ENCODE measurements at regions not wholly inside any gene's neighbourhood (a gene's known extent, or its start where the extent isn't known, plus 50 kb on each side); places are given as distances from the start of the nearest gene placed in this dataset.
A peak's percentile ranks its signal among the peaks of the same experiment; 100 is the strongest.

GRCh38 chr4:128716338-128716737 lies 93.2 kb upstream of the JADE1 start:
- TF ChIP-seq, protein P1, sequence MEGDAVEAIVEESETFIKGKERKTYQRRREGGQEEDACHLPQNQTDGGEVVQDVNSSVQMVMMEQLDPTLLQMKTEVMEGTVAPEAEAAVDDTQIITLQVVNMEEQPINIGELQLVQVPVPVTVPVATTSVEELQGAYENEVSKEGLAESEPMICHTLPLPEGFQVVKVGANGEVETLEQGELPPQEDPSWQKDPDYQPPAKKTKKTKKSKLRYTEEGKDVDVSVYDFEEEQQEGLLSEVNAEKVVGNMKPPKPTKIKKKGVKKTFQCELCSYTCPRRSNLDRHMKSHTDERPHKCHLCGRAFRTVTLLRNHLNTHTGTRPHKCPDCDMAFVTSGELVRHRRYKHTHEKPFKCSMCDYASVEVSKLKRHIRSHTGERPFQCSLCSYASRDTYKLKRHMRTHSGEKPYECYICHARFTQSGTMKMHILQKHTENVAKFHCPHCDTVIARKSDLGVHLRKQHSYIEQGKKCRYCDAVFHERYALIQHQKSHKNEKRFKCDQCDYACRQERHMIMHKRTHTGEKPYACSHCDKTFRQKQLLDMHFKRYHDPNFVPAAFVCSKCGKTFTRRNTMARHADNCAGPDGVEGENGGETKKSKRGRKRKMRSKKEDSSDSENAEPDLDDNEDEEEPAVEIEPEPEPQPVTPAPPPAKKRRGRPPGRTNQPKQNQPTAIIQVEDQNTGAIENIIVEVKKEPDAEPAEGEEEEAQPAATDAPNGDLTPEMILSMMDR (IDR thresholded peaks at IDR 0.05; ENCODE audit: low read depth, low read length): no peak
- H3K36me3 ChIP-seq: no peaks in the 10 kb centered on the region
- no peaks in the 10 kb centered on the region for H3K27me3 ChIP-seq
- no peak overlapping the region for H3K4me3 ChIP-seq (ENCODE audit: low read depth, low read length)
- H3K9me3 ChIP-seq: no peaks in the 10 kb centered on the region
- peaks cover 5% of the 10 kb centered on the region for H3K4me1 ChIP-seq
- no peak for DNase-seq

DNA sequence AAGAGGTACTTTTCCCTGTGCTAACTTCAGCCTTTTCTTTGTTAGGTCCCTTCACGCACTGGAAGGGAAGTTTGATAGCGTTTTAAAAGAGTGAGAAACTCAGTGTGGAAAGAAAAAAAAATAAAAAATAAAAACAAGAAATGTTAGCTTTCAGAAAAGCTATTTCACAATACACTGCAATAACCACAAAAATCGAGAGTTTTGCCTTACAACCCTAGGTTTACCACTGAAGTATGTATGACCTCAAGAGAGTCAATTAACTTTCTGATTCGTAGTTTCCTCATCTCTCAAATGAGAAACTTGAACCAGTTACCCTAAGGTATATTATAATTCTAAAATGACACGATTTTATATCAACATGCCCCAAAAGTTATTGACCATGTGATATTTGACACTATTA lies 93.9 kb upstream of the JADE1 start:
- no peaks in the 10 kb centered on the region for H3K36me3 ChIP-seq
- no peak overlapping the region for H3K4me3 ChIP-seq (ENCODE audit: low read depth, low read length)
- H3K27me3 ChIP-seq: no peaks in the 10 kb centered on the region
- TF ChIP-seq, protein P1 (IDR thresholded peaks at IDR 0.05; ENCODE audit: low read depth, low read length): no peak
- DNase-seq: no peak
- no peaks in the 10 kb centered on the region for H3K9me3 ChIP-seq
- H3K4me1 ChIP-seq: peaks cover 10% of the 10 kb centered on the region

GRCh38 chr4:128711361-128711760 lies 98.1 kb upstream of the JADE1 start:
- Histone ChIP-seq H3K27me3 (no peaks in the 10 kb centered on the region), H3K36me3 (no peaks in the 10 kb centered on the region), H3K4me3 (ENCODE audit: low read depth, low read length) (no peak overlapping the region), H3K4me1 (peaks cover 17% of the 10 kb centered on the region), H3K9me3 (no peaks in the 10 kb centered on the region)
- peak; percentile 76 for DNase-seq
- TF ChIP-seq, protein P1 (IDR thresholded peaks at IDR 0.05; ENCODE audit: low read depth, low read length): no peak

DNA sequence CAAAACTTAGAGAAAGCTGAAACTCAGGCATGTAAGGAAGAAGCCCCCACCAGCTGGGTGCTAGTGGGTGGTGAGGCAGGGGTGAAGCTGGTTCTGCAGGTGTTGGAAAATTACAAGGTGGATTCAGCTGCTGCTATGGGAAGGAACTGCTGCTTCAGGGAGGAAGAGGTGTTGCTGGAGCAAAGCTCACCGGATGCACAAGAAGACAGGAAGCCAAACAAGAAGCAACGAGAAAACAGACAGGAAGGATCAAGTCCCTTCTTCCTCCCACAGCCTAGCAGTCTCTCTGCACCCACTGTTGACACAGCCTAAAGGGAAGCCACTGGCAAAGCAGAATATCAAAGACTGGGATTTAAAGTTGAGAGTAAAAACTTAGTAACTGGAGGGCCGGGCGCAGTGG lies 100.2 kb upstream of the JADE1 start:
- Histone ChIP-seq H3K4me1 (peaks cover 17% of the 10 kb centered on the region), H3K27me3 (no peaks in the 10 kb centered on the region), H3K9me3 (no peaks in the 10 kb centered on the region), H3K4me3 (ENCODE audit: low read depth, low read length) (no peak overlapping the region), H3K36me3 (no peaks in the 10 kb centered on the region)
- no peak for DNase-seq
- TF ChIP-seq, protein P1 (IDR thresholded peaks at IDR 0.05; ENCODE audit: low read depth, low read length): no peak

DNA sequence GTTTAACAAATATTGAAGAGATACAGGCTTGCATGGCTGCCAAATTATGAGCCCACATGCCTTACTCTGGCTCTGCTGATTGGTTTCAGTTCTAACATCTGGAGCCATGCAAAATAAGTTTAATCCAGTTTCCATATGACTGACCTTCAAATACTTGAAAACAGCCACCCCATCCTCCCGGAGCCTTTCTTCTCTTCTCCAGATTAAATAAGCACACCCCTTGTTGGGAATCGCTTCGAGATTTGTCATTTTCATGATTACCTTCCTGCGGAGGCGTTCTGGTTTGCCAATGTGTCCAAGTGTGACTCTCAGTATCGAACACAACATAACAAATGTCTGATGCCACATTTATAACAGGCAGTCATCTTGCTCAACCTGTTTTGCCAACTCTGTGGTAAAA lies 101.6 kb upstream of the JADE1 start:
- H3K4me3 ChIP-seq (ENCODE audit: low read depth, low read length): no peak overlapping the region
- no peaks in the 10 kb centered on the region for H3K9me3 ChIP-seq
- DNase-seq: no peak
- no peaks in the 10 kb centered on the region for H3K36me3 ChIP-seq
- H3K27me3 ChIP-seq: no peaks in the 10 kb centered on the region
- H3K4me1 ChIP-seq: peaks cover 17% of the 10 kb centered on the region
- TF ChIP-seq, protein P1 (IDR thresholded peaks at IDR 0.05; ENCODE audit: low read depth, low read length): no peak

DNA sequence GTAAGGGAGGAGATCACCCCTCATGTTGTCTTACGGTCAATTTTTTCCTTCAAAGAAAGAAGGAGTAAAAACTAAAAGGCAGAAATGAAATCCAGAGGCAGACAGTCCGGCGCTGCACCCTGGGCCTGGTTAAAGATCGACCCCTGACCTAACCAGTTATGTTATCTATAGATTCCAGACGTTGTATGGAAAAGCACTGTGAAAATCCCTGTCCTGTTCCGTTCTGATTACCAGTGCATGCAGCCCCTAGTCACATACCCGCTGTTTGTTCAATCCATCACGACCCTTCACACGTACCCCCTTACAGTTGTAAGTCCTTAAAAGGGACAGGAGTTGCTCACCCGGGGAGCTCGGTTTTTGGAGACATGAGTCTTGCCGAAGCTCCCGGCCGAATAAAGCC lies 105.6 kb upstream of the JADE1 start:
- Histone ChIP-seq H3K36me3 (no peaks in the 10 kb centered on the region), H3K27me3 (no peaks in the 10 kb centered on the region), H3K4me3 (ENCODE audit: low read depth, low read length) (no peak overlapping the region), H3K9me3 (no peaks in the 10 kb centered on the region), H3K4me1 (peaks cover 3% of the 10 kb centered on the region)
- no peak for DNase-seq
- TF ChIP-seq, protein P1 (IDR thresholded peaks at IDR 0.05; ENCODE audit: low read depth, low read length): no peak

All from BE2C (cell line).